Stimulated activated CD8-positive, alpha-beta memory T cell treated with anti-CD3 and anti-CD28 coated beads, Interleukin-4, amount 100 ng/mL, for 4 hours (primary cell): ENCODE measurements at regions not wholly inside any gene's neighbourhood (a gene's known extent, or its start where the extent isn't known, plus 50 kb on each side); places are given as distances from the start of the nearest gene placed in this dataset.
"Not testable (repeated sequence)": the region's sequence is repeated elsewhere in the genome, so short reads cannot be mapped to it uniquely, and the experiment has no call there.

Source experiments
- DNase-seq, 2 donors: peaks; one replicate each; pipeline ENCODE4 v3.0.0-alpha.2; 2020; ENCODE audit warnings: low read depth in 2 of 2, low spot score in 1 of 2

DNA sequence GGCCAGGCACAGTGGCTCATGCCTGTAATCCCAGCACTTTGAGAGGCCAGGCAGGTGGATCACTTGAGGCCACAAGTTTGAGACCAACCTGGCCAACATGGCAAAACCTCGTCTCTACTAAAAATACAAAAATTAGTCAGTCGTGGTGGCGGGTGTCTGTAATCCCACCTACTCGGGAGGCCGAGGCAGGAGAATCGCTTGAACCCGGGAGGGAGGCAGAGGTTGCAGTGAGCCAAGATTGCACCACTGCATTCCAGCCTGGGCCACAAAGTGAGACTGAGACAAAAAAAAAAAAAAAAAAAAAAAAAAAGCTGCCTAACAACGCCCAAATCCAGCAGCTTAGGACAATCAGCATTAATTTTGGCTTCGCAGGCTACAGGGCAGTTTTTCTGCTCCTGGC is 167.1 kb downstream of the GOSR1 start:
- DNase-seq, result not testable (repeated sequence)

- not testable (repeated sequence) for DNase-seq
Observed at GRCh38 chr17:30641428-30641827, 164.2 kb downstream of the GOSR1 start.

GRCh38 chr17:30639391-30639790 is 162.2 kb downstream of the GOSR1 start:
- DNase-seq, result not testable (repeated sequence)

GRCh38 chr17:30638968-30639367 is 161.8 kb downstream of the GOSR1 start:
- not testable (repeated sequence) for DNase-seq

DNA sequence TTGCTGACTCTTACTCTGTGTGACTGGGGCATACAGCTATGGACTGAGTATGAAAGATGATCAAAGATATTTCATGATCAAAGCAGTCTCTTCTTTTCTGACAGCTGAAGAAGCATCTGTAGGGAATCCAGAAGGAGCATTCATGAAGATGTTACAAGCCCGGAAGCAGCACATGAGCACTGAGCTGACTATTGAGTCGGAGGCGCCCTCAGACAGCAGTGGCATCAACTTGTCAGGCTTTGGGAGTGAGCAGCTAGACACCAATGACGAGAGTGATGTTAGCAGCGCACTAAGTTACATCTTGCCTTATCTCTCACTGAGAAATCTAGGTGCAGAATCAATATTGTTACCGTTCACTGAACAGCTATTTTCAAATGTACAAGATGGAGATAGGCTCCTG is 154.4 kb downstream of the GOSR1 start:
- DNase-seq, result not testable (repeated sequence)

- not testable (repeated sequence) for DNase-seq
Observed at GRCh38 chr17:30625380-30625779, 148.2 kb downstream of the GOSR1 start.

DNA sequence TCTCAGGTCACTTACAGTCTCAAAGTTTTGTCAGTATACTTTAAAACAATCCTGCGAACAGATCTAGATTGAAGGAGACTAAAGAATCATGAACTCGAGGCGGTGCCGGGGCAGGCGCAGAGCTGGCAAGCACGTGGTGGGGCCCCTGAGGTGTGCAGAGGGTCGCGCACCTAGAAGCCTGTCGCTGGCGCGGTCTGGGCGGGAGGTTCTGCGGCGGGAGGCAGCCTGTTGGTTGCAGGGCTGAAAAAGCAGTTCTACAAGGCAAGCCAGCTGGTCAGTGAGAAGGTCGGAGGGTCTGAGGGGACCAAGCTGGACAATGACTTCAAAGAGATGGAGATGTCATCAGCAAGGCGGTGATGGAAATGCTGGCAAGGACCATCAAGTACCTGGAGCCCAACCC is 147.0 kb downstream of the GOSR1 start:
- DNase-seq, result not testable (repeated sequence)

- DNase-seq, result not testable (repeated sequence)
Observed at GRCh38 chr17:30609682-30610081, 132.5 kb downstream of the GOSR1 start.

DNA sequence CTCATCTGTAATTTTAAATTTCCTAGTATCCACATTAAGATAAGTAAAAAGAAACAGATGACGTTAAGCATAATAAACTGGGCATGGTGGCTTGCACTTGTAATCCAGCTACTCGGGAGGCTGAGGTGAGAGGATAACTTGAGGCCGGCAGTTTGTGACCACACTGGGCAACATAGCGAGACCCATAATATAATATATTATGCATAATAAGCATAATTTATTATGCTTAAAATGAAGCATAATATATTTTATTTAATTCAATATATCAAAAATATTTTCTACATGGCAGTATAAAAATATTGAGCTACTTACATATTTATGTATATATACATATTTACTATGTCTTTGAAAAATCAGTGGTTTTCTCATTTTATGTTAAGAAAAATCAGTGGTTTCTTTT is 128.3 kb downstream of the GOSR1 start:
- no peak for DNase-seq

DNA sequence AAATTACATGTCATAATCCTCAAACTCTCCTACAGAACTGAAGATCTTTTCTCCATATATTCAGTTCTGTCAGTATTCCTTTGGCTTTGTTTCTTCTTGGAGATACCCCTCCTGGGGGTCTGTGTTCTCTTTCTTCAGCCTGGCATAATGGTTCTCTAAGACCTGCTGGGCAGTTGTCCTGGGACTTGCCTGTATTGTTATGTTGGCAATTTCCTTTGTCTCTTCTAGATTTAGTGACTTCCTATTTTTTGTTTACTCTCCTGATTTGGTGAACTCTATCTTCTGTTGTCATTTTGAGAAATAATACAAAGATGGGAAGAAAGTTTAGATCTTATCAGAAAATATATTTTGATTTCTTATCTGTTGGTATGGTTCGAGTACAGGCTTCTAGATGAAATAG is 127.8 kb downstream of the GOSR1 start:
- DNase-seq, result no peak

GRCh38 chr17:30602396-30602795 is 125.2 kb downstream of the GOSR1 start:
- DNase-seq, result not testable (repeated sequence)

DNA sequence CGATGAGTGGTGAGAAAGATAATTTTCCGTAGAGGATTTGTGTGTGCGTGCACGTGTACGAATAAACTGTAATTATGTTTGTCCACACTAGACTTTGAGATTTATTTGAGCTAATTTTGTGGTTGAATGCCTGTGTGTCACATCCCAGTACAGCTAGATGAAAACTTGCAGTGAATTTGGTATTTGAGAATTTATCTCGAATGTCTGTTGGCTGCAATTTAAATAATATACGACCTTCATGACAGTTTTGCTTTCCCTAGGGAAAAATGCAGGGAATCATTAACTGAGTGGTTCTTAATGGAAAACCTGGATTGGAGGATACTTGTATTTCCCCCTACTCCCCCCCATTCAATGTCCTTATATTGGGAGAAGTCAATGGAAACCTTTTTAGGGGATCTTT is 124.8 kb downstream of the GOSR1 start:
- DNase-seq, result not testable (repeated sequence)

- DNase-seq, result no peak
Observed at GRCh38 chr17:30600830-30601494, 123.8 kb downstream of the GOSR1 start.

DNA sequence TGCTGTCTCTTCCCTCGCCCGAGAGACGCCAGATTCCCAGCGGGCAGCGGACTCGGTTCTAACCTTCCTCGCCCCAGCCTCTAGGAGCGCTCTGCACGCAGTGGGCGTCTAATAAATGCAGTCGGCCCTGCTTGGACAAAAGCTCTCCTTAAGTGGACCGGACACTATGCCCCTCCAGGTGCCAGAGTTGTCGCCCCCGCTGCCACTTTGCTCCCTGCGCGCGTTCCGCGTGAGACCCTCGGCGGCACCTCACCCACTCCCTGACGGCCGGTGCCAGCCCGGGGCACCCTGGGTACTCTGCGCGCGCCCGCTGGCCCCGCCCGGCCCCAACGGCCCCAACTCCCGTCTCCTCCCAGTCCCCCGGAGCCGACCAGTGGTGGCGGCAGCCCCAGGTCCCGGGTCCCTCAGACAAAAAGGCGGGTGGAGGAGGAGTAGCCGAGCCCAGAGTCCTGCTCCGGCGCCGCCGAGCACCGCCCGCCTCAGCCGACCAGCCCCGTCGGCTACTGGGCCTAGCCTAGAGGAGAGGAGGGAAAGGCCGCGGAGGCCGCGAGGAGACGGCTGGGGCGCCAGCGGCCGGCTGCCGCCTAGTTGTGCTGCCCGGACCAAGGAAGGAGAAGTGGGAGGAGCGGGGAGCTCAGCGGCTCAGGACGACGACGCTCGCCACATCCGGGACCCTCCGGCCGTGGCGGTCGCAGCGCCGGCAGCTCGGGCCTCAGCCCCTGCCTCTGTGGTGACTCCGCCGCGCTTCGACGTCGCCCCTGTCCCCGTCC is 123.0 kb downstream of the GOSR1 start:
- peak; percentile 20 to 21 for DNase-seq

DNA sequence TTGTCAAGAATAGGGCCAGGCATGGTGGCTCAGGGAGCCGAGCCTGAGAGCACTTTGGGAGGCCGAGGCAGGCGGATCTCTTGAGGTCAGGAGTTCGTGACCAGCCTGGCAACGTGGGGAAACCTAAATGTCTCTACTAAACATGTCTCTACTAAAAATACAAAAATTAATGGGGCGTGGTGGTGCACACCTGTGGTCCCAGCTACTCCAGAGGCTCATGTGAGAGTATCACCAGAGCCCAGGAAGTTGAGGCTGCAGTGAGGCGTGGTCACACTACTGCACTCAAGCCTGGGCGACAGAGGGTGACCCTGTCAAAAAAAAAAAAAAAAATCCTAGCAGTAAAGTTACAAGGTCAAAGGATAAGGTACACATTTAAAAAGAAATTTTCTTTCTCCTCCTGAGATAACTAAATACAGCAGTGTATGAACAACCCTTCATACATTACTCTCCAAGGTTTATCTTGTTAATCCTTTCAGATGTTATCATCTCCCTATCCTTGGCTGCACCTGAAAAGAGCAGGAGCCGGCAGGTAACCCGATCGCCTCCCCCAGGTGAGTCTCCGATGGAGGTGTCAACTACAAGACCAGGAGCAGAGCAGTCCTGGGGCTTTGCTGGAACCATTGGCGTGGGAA is 122.3 kb downstream of the GOSR1 start:
- DNase-seq, result no peak

GRCh38 chr17:30597776-30598288 is 120.6 kb downstream of the GOSR1 start:
- no peak for DNase-seq

DNA sequence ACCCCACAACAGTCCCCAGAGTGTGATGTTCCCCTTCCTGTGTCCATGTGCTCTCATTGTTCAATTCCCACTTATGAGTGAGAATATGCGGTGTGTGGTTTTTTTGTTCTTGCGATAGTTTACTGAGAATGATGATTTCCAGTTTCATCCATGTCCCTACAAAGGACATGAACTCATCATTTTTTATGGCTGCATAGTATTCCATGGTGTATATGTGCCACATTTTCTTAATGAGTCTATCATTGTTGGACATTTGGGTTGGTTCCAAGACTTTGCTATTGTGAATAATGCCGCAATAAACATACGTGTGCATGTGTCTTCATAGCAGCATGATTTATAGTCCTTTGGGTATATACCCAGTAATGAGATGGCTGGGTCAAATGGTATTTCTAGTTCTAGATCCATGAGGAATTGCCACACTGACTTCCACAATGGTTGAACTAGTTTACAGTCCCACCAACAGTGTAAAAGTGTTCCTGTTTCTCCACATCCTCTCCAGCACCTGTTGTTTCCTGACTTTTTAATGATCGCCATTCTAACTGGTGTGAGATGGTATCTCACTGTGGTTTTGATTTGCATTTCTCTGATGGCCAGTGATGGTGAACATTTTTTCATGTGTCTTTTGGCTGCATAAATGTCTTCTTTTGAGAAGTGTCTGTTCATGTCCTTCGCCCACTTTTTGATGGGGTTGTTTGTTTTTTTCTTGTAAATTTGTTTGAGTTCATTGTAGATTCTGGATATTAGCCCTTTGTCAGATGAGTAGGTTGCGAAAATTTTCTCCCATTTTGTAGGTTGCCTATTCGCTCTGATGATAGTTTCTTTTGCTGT is 120.0 kb downstream of the GOSR1 start:
- DNase-seq, result not testable (repeated sequence)

DNA sequence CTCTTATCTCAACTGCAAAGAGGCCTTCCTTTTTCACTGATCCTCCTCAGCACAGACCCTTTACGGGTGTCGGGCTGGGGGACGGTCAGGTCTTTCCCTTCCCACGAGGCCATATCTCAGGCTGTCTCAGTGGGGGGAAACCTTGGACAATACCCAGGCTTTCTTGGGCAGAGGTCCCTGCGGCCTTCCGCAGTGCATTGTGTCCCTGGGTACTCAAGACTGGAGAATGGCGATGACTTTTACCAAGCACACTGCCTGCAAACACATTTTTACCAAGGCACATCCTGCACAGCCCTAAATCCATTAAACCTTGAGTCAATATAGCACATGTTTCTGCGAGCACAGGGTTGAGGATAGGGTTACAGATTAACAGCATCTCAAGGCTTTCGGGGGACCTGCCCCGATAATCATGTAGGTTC is 117.8 kb downstream of the GOSR1 start:
- not testable (repeated sequence) for DNase-seq

- no peak for DNase-seq
Observed at GRCh38 chr17:30594223-30594952, 117.2 kb downstream of the GOSR1 start.

DNA sequence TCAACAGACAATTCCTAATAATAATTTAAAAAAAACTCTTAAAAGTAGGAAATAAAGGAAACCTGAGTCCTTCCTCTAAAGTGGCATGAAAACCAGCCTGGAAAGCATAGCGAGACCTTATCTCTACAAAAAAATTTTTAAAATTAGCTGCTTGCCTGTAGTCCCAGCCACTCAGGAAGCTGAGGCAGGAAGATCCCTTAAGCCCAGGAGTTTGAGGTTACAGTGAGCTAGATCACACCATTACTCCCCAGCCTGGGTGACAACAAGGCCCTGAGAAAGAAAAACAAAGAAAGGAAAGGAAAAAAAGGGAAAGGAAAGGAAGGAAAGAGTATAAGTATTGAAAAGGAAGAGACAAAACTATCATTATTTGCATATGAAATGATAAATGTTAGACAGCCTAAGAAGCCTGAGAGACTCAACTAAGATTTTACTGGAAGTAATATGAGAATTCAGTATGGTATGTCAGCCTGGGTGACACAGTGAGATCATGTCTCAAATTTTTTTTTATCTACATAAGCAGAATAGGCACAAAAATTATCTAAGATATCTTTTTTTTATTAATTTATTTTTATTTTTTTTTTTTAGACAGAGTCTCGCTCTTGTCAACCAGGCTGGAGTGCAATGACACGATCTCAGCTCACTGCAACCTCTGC is 113.0 kb downstream of the GOSR1 start:
- no peak for DNase-seq
